Activated naive CD4-positive, alpha-beta T cell treated with anti-CD3 and anti-CD28 coated beads, Interleukin-2, amount 50 U/mL, for 16 hours (primary cell): ENCODE measurements at regions not wholly inside any gene's neighbourhood (a gene's known extent, or its start where the extent isn't known, plus 50 kb on each side); places are given as distances from the start of the nearest gene placed in this dataset.
"Not testable (repeated sequence)": the region's sequence is repeated elsewhere in the genome, so short reads cannot be mapped to it uniquely, and the experiment has no call there.

Source experiments
- DNase-seq: peaks from one replicate; pipeline ENCODE4 v3.0.0-alpha.2; 2020

- no peak for DNase-seq
Observed at GRCh38 chr1:181947441-181947840, 114.1 kb downstream of the ZNF648 start.

DNA sequence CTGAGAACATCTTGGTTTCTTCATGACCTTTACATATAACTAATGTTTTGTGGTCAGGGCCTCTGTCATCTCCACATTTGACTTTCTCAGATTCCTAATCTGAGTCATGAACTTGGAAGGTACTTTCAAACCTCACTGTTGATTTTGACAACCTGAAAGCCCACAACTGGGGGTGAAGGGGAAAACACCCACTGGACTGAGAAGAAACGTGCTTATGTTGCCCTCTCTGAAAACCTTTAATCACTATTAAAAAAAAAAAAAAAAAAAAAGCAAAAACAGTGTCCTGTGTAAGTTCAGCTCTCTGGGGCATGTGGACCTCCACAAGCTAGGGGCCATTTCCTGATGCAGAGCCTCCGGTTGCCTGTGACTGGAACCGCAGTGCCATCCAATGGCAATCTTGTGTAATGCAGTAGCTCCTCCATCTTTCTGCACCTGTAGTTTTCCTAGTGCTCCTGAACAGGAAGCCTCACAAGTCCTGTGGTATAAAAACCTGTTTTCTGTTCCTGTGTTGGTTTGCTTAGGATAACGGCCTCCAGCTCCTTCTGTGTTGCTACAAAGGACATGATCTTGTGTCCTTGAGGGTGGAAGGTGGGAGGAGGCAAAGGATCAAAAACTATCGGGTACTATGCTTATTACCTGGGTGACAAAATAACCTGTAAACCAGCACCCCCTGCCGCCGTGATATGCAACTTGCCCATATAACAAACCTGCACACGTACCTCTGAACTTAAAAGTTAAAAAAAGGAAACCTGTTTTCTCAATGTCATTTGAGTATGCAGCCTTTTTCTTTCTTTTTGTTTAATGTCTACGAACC lies 124.5 kb downstream of the ZNF648 start:
- peak; percentile 24 for DNase-seq

DNA sequence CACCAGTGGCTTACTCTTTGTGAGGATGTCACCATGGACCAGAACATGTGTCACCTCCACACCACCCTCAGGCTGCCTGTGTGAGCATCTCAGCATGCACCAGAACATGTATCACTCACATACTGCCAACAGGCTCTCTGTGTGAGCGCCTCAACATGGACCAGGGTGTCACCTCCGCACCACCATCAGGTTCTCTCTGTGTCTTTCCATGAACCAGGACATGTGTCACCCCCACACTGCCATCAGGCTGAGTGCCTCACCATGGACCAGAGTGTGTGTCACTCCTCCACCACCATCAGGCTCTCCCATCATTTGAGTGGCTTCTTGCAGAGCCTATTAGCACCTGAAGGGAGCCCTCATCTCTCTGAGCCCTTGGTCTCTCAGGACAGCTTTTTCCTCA lies 125.2 kb downstream of the ZNF648 start:
- DNase-seq = no peak

DNA sequence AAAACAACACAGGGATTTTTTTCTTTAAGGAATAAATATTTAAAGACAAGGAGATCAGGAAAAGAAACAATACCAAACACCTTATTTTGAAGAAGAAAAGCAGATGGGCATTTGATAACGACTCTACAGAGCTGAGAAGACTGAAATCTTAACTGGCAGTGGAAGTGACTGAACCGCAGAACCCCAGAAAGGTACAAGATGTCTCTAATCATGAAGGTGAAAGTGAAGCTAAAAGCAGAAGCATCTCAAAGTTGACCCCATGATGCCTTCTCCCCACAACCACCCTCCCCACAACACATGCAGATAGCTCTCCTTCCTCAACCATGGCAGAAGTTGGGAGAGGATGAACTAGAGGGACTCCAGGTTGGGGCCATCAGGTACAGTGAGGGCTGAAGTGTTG lies 129.6 kb downstream of the ZNF648 start:
- no peak for DNase-seq

GRCh38 chr1:181930187-181930586 lies 131.3 kb downstream of the ZNF648 start:
- no peak for DNase-seq

DNA sequence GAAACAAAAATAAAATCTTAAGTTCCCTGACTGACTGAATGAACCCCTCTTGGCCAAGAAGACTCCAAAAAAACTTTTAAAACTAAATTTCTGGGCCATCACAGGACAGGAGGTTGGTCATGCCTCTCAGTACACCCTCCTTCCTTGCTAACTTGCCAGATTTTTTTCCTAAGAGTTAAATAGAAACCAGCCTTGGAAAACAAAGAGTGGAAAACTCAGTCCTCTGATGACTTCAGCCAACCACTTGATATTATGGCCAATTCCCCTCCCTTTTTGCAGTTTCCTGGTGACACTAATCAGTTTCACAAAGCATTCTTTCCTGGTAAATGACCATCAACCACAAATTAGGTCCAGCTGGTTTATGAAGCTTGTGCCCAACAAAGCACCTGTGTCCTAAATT lies 134.8 kb downstream of the ZNF648 start:
- no peak for DNase-seq

DNA sequence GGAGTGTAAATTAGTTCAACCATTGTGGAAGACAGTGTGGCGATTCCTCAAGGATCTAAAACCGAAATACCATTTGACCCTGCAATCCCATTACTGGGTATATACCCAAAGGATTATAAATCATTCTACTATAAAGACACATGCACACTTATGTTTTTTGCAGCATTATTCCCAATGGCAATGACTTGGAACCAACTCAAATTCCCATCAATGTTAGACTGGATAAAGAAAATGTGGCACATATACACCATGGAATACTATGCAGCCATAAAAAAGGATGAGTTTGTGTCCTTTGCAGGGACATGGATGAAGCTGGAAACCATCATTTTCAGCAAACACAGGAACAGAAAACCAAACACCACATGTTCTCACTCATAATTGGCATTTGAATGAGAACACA lies 137.5 kb downstream of the ZNF648 start:
- DNase-seq = not testable (repeated sequence)

DNA sequence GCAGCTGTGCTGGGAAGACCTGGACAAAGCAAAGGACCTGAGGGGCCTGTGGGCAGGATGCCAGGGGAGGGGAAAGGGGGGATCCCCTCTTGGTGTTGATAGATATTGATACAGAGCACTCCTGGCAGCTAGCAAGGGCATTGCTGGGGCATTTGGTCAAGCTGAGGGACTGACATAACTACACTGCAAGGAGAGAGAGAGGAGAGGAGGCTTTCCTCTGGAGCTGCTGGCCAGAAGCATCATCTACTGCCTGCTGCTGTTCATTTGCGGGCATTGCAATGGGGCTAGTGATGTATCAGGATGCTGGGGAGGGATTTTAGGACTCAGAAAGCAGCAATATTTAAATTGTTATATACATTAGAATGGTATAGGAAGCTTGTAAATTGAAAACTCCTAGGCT lies 142.0 kb downstream of the ZNF648 start:
- no peak for DNase-seq

- no peak for DNase-seq
Observed at GRCh38 chr1:181918880-181919525, 142.5 kb downstream of the ZNF648 start.

DNA sequence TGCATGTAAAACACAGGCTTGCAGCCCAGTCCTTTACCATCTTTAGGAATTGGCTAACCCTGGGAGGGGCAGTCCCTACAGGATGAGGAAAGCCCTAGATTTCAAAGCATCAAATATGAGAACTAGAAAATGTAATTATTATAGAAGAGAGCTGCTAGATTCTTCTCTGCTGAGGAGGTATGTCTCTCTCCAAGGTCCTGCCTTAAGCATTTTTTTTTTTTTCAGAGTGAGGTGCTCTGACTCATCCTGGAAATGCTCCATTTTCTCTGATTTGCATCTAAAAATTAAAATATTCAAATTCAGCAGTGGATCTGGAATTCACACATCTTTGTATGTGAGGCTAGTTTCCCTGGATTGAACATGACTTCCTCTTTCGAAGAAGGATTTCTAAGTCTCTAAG lies 149.8 kb downstream of the ZNF648 start:
- DNase-seq = no peak

- DNase-seq = no peak
Observed at GRCh38 chr1:181910905-181911304, 150.6 kb downstream of the ZNF648 start.

GRCh38 chr1:181909010-181909409 lies 152.5 kb downstream of the ZNF648 start:
- DNase-seq = no peak

DNA sequence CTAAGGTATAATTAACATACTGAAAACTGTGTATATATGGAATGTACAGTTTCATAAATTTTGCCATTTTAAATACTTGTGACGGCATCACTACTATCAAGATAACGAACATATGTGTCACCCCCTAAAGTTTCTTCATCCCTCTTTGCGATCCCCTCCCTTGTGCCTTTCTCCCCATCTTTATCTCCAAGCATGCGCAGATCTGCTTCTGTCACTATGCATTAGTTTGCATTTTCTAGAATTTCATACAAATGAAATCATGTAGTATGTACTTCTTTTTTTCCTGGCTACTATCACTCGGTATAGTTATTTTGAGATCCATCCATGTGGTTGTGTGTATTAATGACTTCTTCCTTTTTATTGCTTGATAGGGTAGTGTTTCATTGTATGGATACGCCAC lies 154.9 kb downstream of the ZNF648 start:
- no peak for DNase-seq

DNA sequence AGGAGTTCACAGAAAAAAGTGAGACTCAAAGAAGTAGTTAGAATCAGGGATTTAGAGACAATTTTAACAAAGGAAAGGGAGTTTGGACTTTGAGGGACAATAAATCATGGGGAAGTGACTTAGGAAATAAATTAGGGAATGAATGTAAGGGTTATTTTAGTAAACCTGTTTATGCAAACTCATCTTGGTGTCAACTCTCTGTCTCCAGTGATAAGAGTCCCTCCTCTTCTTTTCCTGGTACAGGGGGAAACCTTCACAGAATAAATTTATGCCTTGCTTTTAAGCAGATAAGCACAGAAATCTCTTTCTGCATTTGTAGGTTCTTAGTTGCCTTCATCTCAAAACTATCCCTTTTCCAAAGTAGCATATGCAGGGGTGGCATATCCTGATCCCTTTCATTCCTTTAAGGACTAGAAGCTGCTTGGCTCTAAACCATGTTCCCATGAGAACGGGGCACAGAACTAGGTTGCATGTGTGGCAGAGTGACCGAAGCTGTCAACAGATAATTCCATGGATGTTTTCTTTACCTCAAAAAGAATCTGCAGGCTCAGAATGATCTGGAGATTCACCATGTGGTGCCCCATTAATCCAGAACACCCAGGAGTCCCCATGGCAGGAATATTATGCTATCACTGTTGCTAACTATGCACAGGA lies 155.4 kb downstream of the ZNF648 start:
- DNase-seq = no peak

DNA sequence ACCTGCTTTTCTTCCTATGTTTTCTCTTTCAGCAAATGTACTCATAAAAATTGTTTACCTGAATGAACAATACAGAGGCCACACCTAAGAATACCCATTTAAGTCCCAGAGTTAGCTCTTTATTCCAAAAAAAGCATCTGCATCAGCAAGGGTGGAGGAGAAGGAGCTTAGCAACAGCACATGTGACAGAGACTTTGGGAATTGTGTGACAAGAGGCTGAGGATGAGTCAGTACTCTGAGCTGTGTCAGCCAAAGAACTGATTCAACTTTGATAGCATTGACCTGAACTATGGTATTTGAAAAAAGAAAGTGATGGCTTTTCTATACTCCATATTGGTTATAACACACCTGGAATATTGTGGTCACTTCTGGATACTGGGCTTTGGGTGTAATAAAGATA lies 162.7 kb downstream of the ZNF648 start:
- DNase-seq = no peak

DNA sequence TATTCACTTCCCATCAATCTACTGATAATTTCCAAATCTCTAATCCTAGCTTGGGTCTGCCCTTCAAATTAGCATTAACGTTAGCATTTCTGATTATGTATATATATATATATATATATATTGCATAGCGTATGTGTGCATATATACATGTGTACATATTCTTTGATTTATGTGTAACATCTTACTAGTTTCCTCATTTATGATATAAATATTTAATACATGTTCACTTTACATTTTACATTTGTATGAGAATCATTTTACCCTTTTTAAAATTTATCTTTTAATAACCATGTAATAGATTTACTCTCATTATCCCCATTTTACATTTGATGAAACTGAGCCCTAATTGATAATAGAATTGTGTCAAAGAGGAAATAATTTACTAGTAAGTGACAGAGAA lies 164.7 kb downstream of the ZNF648 start:
- no peak for DNase-seq

GRCh38 chr1:181894439-181894859 lies 167.1 kb downstream of the ZNF648 start:
- no peak for DNase-seq

DNA sequence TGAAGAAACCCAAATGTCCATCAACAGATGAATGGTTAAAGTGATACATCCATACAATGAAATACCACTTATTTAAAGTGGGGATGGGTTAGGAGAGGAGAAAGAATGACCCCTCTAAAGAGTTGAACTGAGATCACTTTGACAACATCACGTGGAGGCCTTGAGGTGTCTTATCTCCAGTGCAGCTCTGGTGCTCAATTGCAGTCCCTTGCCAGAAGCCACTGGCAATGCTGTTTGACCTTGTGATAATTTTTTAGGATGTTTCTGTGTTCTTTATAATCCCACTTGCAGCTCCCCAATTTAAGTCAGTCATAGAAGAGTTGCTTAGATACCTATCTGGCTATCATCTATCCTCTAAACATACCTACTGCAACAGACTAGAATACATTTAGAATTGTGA lies 167.6 kb downstream of the ZNF648 start:
- no peak for DNase-seq

GRCh38 chr1:181893150-181893549 lies 168.4 kb downstream of the ZNF648 start:
- DNase-seq = not testable (repeated sequence)

- no peak for DNase-seq
Observed at GRCh38 chr1:181872562-181872961, 188.9 kb downstream of the ZNF648 start.

- no peak for DNase-seq
Observed at GRCh38 chr1:181863736-181864135, 197.8 kb downstream of the ZNF648 start.

GRCh38 chr1:181863006-181863405 lies 198.5 kb downstream of the ZNF648 start:
- DNase-seq = no peak

- DNase-seq = no peak
Observed at GRCh38 chr1:181858135-181858534, 203.4 kb downstream of the ZNF648 start.
